WTC11 (cell line): ENCODE measurements at regions not wholly inside any gene's neighbourhood (a gene's known extent, or its start where the extent isn't known, plus 50 kb on each side); places are given as distances from the start of the nearest gene placed in this dataset.

ENCODE experiments used
- ARID4B ChIP-seq: sonication (generic); formaldehyde crosslinking; IDR thresholded peaks from 2 replicates; pipeline ENCODE4 v1.8.0; 2023; ENCODE audit warnings: missing genetic modification reagents, mild to moderate bottlenecking, borderline replicate concordance
- CDX4 ChIP-seq: fragments of 250-450 bp; sonication (Bioruptor Pico); IDR thresholded peaks from 2 replicates; pipeline ENCODE4 v1.9.0; 2021; ENCODE audit warnings: moderate library complexity, mild to moderate bottlenecking, inconsistent platforms, borderline replicate concordance
- CTCF ChIP-seq: fragments of 200-600 bp; IDR thresholded peaks from 2 replicates; pipeline ENCODE4 v1.8.0; 2022; ENCODE audit warnings: antibody characterized with exemption
- HMGXB4 ChIP-seq: sonication (generic); formaldehyde crosslinking; IDR thresholded peaks from 2 replicates; pipeline ENCODE4 v1.8.1; 2023; ENCODE audit warnings: mild to moderate bottlenecking, moderate library complexity, missing genetic modification reagents
- MAX ChIP-seq: sonication (generic); formaldehyde crosslinking; IDR thresholded peaks from 2 replicates; pipeline ENCODE4 v1.8.0; 2022; ENCODE audit warnings: mild to moderate bottlenecking, missing genetic modification reagents
- PRDM15 ChIP-seq: sonication (generic); formaldehyde crosslinking; IDR thresholded peaks from 2 replicates; pipeline ENCODE4 v1.8.0; 2022; ENCODE audit warnings: missing genetic modification reagents

- TF ChIP-seq CTCF (no peak), PRDM15 (CRISPR knock-in tag) (no peak), CDX4 (no peak), MAX (CRISPR knock-in tag) (no peak), HMGXB4 (no peak), ARID4B (no peak)
These were observed 146.9 kb upstream of the ANK3 start for GRCh38 chr10:60536529-60537114.
